Activated naive CD4-positive, alpha-beta T cell treated with anti-CD3 and anti-CD28 coated beads, Interleukin-2, amount 50 U/mL, for 72 hours (primary cell): ENCODE measurements at regions not wholly inside any gene's neighbourhood (a gene's known extent, or its start where the extent isn't known, plus 50 kb on each side); places are given as distances from the start of the nearest gene placed in this dataset.

ENCODE experiments used
- ATAC-seq, 2 donors: fragments of 150-1000 bp; cut with Tn5 transposase; 2 replicates each; pipeline ENCODE4 v1.10.0; 2021; ENCODE audit warnings: mild to moderate bottlenecking in 2 of 2, moderate library complexity in 2 of 2
- DNase-seq, 2 donors: peaks; one replicate each; pipeline ENCODE4 v3.0.0; 2021 to 2022; ENCODE audit warnings: low spot score in 2 of 2
- H3K27ac Mint-ChIP-seq, 2 donors: one replicate each; pipeline ENCODE4 v1.8.0; 2022; ENCODE audit warnings: mild to moderate bottlenecking in 2 of 2, mixed read lengths in 2 of 2
- H3K36me3 Mint-ChIP-seq, 2 donors: one replicate each; pipeline ENCODE4 v1.8.0; 2022; ENCODE audit warnings: mixed read lengths in 2 of 2
- H3K9me3 Mint-ChIP-seq, 2 donors: one replicate each; pipeline ENCODE4 v1.8.0; 2022; ENCODE audit warnings: mixed read lengths in 2 of 2

DNA sequence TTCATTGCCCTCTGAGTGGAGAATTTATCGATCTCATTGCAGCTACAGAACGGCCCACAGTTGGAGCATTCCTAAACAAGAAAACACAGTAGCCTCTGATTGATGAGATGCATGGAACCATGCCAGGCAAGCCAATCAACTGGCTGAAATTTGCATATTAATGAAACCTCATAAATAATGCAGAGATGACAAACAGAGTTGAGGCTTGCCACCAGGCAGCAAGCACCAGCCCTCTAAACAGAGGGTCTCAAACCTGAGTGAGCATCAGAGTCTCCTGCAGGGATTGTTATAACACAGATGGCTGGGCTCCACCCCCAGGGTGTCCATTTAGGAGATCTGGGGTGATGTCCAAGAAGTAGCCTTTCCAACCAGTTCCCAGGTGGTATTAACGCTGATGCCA, 60.9 kb upstream of the CMKLR1 start:
- DNase-seq: no peak
- no peak for ATAC-seq
- Mint-ChIP-seq H3K27ac (no peak overlapping the region), H3K9me3 (peaks cover 7 to 17% of the 10 kb centered on the region in 2 donors), H3K36me3 (peaks cover 0 to 4% of the 10 kb centered on the region in 2 donors)

- DNase-seq: no peak
- no peak for ATAC-seq
- H3K27ac Mint-ChIP-seq: peak overlapping the region in 1 of 2 donors; percentile 29
- peaks cover 0 to 4% of the 10 kb centered on the region in 2 donors for H3K36me3 Mint-ChIP-seq
- H3K9me3 Mint-ChIP-seq: peaks cover 7 to 16% of the 10 kb centered on the region in 2 donors
Observed at GRCh38 chr12:108399514-108399913, 60.4 kb upstream of the CMKLR1 start.

GRCh38 chr12:108394196-108394595, 55.1 kb upstream of the CMKLR1 start:
- ATAC-seq (no peak), DNase-seq (no peak)
- Mint-ChIP-seq H3K9me3 (peaks cover 7 to 12% of the 10 kb centered on the region in 2 donors), H3K36me3 (peaks cover 0 to 4% of the 10 kb centered on the region in 2 donors), H3K27ac (no peak overlapping the region)

GRCh38 chr12:108392284-108392683, 53.2 kb upstream of the CMKLR1 start:
- Mint-ChIP-seq H3K36me3 (peaks cover 0 to 4% of the 10 kb centered on the region in 2 donors), H3K9me3 (peaks cover 7 to 10% of the 10 kb centered on the region in 2 donors), H3K27ac (no peak overlapping the region)
- DNase-seq (no peak), ATAC-seq (no peak)

DNA sequence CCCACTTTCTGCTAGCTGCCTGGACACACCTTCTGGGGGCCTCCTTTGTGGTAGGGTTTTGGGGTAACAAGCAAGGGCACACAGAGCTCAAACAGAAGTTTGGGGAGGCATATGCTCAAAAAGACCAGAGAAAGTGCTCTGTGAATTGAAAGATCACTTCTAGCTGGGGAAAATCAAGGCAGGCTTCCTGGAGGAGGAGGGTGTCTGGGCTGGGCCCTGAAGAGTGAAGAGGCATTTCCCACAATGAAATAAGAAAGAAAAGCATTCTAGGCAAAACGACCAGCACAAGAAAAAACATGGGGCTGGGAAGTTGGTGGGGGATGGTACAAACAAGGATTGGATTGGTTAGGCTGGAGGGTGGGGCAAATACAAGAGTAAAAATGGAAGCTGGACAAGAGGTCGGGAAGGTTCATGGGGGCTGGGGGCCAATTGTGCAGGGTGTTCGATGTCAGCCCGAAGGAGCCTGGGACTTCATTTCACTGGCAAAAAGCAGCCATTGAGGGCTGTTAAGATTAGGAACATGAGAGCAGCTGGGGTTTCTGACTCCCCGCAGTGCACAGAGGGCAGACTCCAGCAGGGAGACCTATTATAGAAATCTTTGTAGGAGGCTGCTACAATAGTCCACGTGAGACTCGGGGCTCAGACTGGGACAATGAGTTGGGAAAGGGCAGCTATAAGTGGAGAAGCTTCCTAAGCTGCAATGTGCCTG, 51.5 kb upstream of the CMKLR1 start:
- H3K36me3 Mint-ChIP-seq: no peaks in the 10 kb centered on the region
- H3K9me3 Mint-ChIP-seq: no peaks in the 10 kb centered on the region
- DNase-seq: no peak
- ATAC-seq: no peak
- H3K27ac Mint-ChIP-seq: no peak overlapping the region

GRCh38 chr12:108389544-108389943, 50.4 kb upstream of the CMKLR1 start:
- Mint-ChIP-seq H3K27ac (no peak overlapping the region), H3K36me3 (no peaks in the 10 kb centered on the region), H3K9me3 (peaks cover 4 to 5% of the 10 kb centered on the region in 2 donors)
- DNase-seq: no peak
- ATAC-seq: no peak
